ENCODE measurements at regions not wholly inside any gene's neighbourhood (a gene's known extent, or its start where the extent isn't known, plus 50 kb on each side); places are given as distances from the start of the nearest gene placed in this dataset.
"Not testable (repeated sequence)": the region's sequence is repeated elsewhere in the genome, so short reads cannot be mapped to it uniquely, and the experiment has no call there.

GRCh38 chr13:62115831-62116230, 700.2 kb upstream of the PCDH20 start (continued):
- no peak for TF ChIP-seq HNF4G (IDR thresholded peaks at IDR 0.05)
- no peak for TF ChIP-seq FOXA2 (IDR thresholded peaks at IDR 0.05)
- TF ChIP-seq NR2F2 (IDR thresholded peaks at IDR 0.05): no peak
- no peak for TF ChIP-seq HNF4A (conservative IDR thresholded peaks at IDR 0.05)
- TF ChIP-seq ATF3 (IDR thresholded peaks at IDR 0.05): no peak
- no peak for TF ChIP-seq RXRA (IDR thresholded peaks at IDR 0.05)
- TF ChIP-seq YY1 (IDR thresholded peaks at IDR 0.05): no peak
- TF ChIP-seq JUND (IDR thresholded peaks at IDR 0.05): no peak
- TF ChIP-seq EGR1 (IDR thresholded peaks at IDR 0.05; ENCODE audit: low read depth in 2 of 2): no peak

DNA sequence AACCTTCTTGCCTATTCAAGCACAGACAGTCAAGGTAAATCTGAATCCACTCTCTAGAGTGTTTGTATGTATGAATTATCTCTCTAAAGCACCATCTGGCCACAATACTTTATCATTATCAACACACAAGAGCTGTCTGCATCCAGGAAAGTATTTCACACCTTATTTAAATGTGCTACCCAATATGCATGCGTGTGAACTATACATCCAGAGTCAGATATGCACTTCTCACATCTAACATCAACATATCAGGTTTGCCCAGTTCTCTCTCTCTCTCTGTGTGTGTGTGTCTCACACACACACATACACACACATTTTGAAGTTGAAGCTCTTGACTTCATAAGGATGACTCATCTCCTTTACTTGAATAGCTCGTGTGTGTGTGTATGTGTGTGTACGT, 697.5 kb upstream of the PCDH20 start:
- Histone ChIP-seq H3K27ac (ENCODE audit: low read depth in 1 of 2, low read length in 2 of 2) (no peak overlapping the region), H3K4me1 (ENCODE audit: control insufficient read depth in 4 of 4, insufficient read depth in 4 of 4, low read length in 3 of 4) (no peaks in the 10 kb centered on the region), H3K36me3 (ENCODE audit: control insufficient read depth in 4 of 4, insufficient read depth in 3 of 4, low read depth in 1 of 4, low read length in 3 of 4) (no peaks in the 10 kb centered on the region), H3K9me3 (ENCODE audit: control insufficient read depth in 4 of 4, low read length in 3 of 4) (no peaks in the 10 kb centered on the region), H3K9ac (ENCODE audit: low read depth in 1 of 2, low read length in 2 of 2) (no peak overlapping the region), H3K27me3 (ENCODE audit: control insufficient read depth in 4 of 4, insufficient read depth in 4 of 4, low read length in 3 of 4) (no peaks in the 10 kb centered on the region), H3K4me3 (ENCODE audit: low read depth in 1 of 3, low read length in 3 of 3) (no peak overlapping the region)
- 71% methylated on average over 3 of the region's 3 CpGs for WGBS
- no peak for TF ChIP-seq GABPA (IDR thresholded peaks at IDR 0.05 in 1 of 2, conservative IDR thresholded peaks at IDR 0.05 in 1 of 2)
- no peak for TF ChIP-seq MAX (IDR thresholded peaks at IDR 0.05)
- TF ChIP-seq SP1 (IDR thresholded peaks at IDR 0.05): no peak
- DNase-seq (ENCODE audit: low spot score): no peak

DNA sequence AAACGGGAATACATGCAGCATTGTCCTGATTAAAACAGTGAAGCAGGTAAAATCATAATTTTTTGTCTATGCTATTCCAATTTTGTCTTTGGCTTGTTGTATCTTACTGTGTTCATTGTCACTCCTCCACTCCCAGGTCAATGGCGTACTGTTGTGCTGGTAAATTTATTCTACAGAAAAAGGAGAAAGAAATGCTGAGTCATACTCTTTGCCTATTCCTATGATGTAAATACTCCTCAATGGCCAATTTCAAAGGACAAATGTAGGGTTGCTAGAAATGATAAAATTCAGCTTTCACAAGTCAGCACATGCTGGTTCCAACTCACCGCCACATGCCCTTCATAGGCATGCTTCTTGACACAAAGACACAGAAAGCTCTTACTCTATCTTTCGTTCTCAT, 694.4 kb upstream of the PCDH20 start:
- Histone ChIP-seq H3K4me1 (ENCODE audit: control insufficient read depth in 4 of 4, insufficient read depth in 4 of 4, low read length in 3 of 4) (no peaks in the 10 kb centered on the region), H3K27me3 (ENCODE audit: control insufficient read depth in 4 of 4, insufficient read depth in 4 of 4, low read length in 3 of 4) (no peaks in the 10 kb centered on the region), H3K36me3 (ENCODE audit: control insufficient read depth in 4 of 4, insufficient read depth in 3 of 4, low read depth in 1 of 4, low read length in 3 of 4) (no peaks in the 10 kb centered on the region), H3K27ac (ENCODE audit: low read depth in 1 of 2, low read length in 2 of 2) (no peak overlapping the region), H3K9ac (ENCODE audit: low read depth in 1 of 2, low read length in 2 of 2) (no peak overlapping the region), H3K9me3 (ENCODE audit: control insufficient read depth in 4 of 4, low read length in 3 of 4) (no peaks in the 10 kb centered on the region), H3K4me3 (ENCODE audit: low read depth in 1 of 3, low read length in 3 of 3) (no peak overlapping the region)
- TF ChIP-seq REST (IDR thresholded peaks at IDR 0.05) (no peak), HNF4G (IDR thresholded peaks at IDR 0.05) (no peak), CTCF (IDR thresholded peaks at IDR 0.05; ENCODE audit: low read depth, low read length, missing input control) (no peak), JUND (IDR thresholded peaks at IDR 0.05) (no peak), GABPA (IDR thresholded peaks at IDR 0.05 in 1 of 2, conservative IDR thresholded peaks at IDR 0.05 in 1 of 2) (no peak), HNF4A (conservative IDR thresholded peaks at IDR 0.05) (no peak), YY1 (IDR thresholded peaks at IDR 0.05) (no peak), FOXA1 (IDR thresholded peaks at IDR 0.05) (no peak)
- no peak for DNase-seq (ENCODE audit: low spot score)
- 79% methylated on average over 4 of the region's 4 CpGs for WGBS

DNA sequence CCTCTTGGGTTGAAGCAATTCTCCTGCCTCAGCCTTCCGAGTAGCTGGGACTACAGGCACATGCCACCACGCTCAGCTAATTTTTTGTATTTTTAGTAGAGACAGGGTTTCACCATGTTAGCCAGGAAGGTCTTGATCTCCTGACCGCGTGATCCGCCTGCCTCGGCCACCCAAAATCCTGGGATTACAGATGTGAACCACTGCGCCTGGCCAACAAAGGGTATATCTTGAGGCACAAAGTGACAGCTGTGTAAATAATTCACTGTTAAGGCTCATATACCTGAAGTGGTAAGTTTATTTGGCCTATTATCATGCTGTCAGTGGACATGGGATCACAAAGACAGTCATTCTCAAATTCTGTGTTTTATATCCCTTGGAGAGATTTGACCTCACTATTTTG, 688.5 kb upstream of the PCDH20 start:
- not testable (repeated sequence) for DNase-seq (ENCODE audit: low spot score); H3K27ac ChIP-seq (ENCODE audit: low read depth in 1 of 2, low read length in 2 of 2); H3K9me3 ChIP-seq (ENCODE audit: control insufficient read depth in 4 of 4, low read length in 3 of 4); H3K4me1 ChIP-seq (ENCODE audit: control insufficient read depth in 4 of 4, insufficient read depth in 4 of 4, low read length in 3 of 4); H3K4me3 ChIP-seq (ENCODE audit: low read depth in 1 of 3, low read length in 3 of 3); H3K36me3 ChIP-seq (ENCODE audit: control insufficient read depth in 4 of 4, insufficient read depth in 3 of 4, low read depth in 1 of 4, low read length in 3 of 4); H3K9ac ChIP-seq (ENCODE audit: low read depth in 1 of 2, low read length in 2 of 2); H3K27me3 ChIP-seq (ENCODE audit: control insufficient read depth in 4 of 4, insufficient read depth in 4 of 4, low read length in 3 of 4)
- 81% methylated on average over 7 of the region's 7 CpGs for WGBS

Measured in liver (tissue), 8 donors.